SK-N-SH treated with all-trans-retinoic acid at 6 μM for 48 hours (cell line): ENCODE measurements at regions not wholly inside any gene's neighbourhood (a gene's known extent, or its start where the extent isn't known, plus 50 kb on each side); places are given as distances from the start of the nearest gene placed in this dataset.

Experiments
- CSDC2 ChIP-seq: fragments of 250-450 bp; sonication (Bioruptor Pico); IDR thresholded peaks from 2 replicates; pipeline ENCODE4 v1.5.0; 2020; ENCODE audit warnings: mild to moderate bottlenecking, moderate library complexity
- OSR1 ChIP-seq: fragments of 250-450 bp; sonication (Bioruptor Pico); IDR thresholded peaks from 2 replicates; pipeline ENCODE4 v1.8.0; 2022; ENCODE audit warnings: moderate library complexity, mild to moderate bottlenecking, inconsistent platforms
- RARB ChIP-seq: fragments of 250-450 bp; sonication (Bioruptor Pico); IDR thresholded peaks from 2 replicates; pipeline ENCODE4 v1.8.0; 2021; ENCODE audit warnings: mild to moderate bottlenecking, moderate library complexity

GRCh38 chr20:1804554-1804956 is 90.7 kb upstream of the SIRPA start:
- TF ChIP-seq OSR1 (CRISPR knock-in tag) (no peak), CSDC2 (no peak), RARB (CRISPR knock-in tag) (no peak)
